ENCODE measurements at regions not wholly inside any gene's neighbourhood (a gene's known extent, or its start where the extent isn't known, plus 50 kb on each side); places are given as distances from the start of the nearest gene placed in this dataset.

GRCh38 chrX:82748906-82749505 is 759.1 kb upstream of the POU3F4 start:
- TF ChIP-seq FOXK2 (IDR thresholded peaks at IDR 0.05) (no peak), SP1 (IDR thresholded peaks at IDR 0.05) (no peak), HDGF (IDR thresholded peaks at IDR 0.05; ENCODE audit: borderline replicate concordance) (no peak), ZNF384 (IDR thresholded peaks at IDR 0.05) (no peak), ELF4 (IDR thresholded peaks at IDR 0.05) (no peak), FOXA1 (IDR thresholded peaks at IDR 0.05) (no peak), PKNOX1 (IDR thresholded peaks at IDR 0.05) (no peak)
